Transverse colon (tissue), 3 donors: ENCODE measurements at regions not wholly inside any gene's neighbourhood (a gene's known extent, or its start where the extent isn't known, plus 50 kb on each side); places are given as distances from the start of the nearest gene placed in this dataset.

Experiments
- EP300 ChIP-seq: sonication (generic); formaldehyde crosslinking; IDR thresholded peaks from one replicate; pipeline ENCODE4 v1.6.1; 2017; ENCODE audit warnings: antibody characterized with exemption, low read depth
- POLR2A ChIP-seq: fragments of 450-650 bp; IDR thresholded peaks from one replicate; pipeline ENCODE4 v1.6.1; 2016; ENCODE audit warnings: antibody characterized with exemption, mild to moderate bottlenecking, moderate library complexity
- TF ChIP-seq, protein P1 (sequence below), 5 experiments: fragments of 200-600 bp in 3 of 5; fragments of 450-650 bp in 2 of 5; sonication (generic) in 3 of 5; IDR thresholded peaks; 1 replicate in 2 of 5; 2 replicates in 3 of 5; pipeline ENCODE4 v1.5.1; 2016 to 2017; ENCODE audit warnings: antibody characterized with exemption in 5 of 5, inconsistent platforms in 3 of 5, mild to moderate bottlenecking in 2 of 5, moderate library complexity in 1 of 5

DNA sequence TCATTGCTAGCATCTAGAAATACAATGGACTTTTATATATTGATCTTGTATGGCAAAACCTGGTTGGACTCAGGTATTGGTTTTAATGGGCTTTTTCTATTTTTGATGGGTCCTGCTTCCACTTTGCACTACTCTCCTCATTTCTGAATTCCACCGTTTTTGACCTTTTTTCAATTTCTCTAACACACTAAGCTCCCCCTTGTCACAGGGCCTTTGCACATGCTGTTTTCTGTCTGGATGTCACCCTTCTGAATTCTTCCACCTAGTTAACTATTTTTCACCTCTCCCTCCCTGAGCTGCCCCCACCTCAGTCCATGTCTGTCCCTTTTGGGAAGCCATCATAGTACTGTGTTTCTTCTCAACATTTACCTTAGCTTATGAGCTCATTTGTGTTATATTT, 112.7 kb upstream of the FRMD6 start:
- TF ChIP-seq, protein P1, sequence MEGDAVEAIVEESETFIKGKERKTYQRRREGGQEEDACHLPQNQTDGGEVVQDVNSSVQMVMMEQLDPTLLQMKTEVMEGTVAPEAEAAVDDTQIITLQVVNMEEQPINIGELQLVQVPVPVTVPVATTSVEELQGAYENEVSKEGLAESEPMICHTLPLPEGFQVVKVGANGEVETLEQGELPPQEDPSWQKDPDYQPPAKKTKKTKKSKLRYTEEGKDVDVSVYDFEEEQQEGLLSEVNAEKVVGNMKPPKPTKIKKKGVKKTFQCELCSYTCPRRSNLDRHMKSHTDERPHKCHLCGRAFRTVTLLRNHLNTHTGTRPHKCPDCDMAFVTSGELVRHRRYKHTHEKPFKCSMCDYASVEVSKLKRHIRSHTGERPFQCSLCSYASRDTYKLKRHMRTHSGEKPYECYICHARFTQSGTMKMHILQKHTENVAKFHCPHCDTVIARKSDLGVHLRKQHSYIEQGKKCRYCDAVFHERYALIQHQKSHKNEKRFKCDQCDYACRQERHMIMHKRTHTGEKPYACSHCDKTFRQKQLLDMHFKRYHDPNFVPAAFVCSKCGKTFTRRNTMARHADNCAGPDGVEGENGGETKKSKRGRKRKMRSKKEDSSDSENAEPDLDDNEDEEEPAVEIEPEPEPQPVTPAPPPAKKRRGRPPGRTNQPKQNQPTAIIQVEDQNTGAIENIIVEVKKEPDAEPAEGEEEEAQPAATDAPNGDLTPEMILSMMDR (IDR thresholded peaks at IDR 0.05) = no peak
- TF ChIP-seq POLR2A (no peak), EP300 (no peak)
